Bronchial epithelial cell (primary cell): ENCODE measurements at regions not wholly inside any gene's neighbourhood (a gene's known extent, or its start where the extent isn't known, plus 50 kb on each side); places are given as distances from the start of the nearest gene placed in this dataset.

Experiments used
- DNase-seq: peaks from one replicate; pipeline ENCODE4 v3.0.0-alpha.2; 2010; ENCODE audit warnings: low read depth
- FAIRE-seq: peaks from 2 replicates; lab custom pipeline; 2011; peaks lifted over from hg19 to GRCh38; lab: Jason Lieb, UNC
- H3K27me3 ChIP-seq: 2 replicates; pipeline ENCODE4 v1.5.1; 2011; ENCODE audit warnings: low read length; ENCODE audit not compliant: control insufficient read depth, insufficient read depth
- H3K36me3 ChIP-seq: 2 replicates; pipeline ENCODE4 v1.5.1; 2011; ENCODE audit warnings: low read length; ENCODE audit not compliant: control insufficient read depth, insufficient read depth
- H3K4me3 ChIP-seq: 2 replicates; pipeline ENCODE4 v1.5.1; 2011; ENCODE audit warnings: mild to moderate bottlenecking, low read depth, low read length, control low read depth
- TF ChIP-seq, protein P1 (sequence below): IDR thresholded peaks from 2 replicates; pipeline ENCODE4 v1.5.1; 2011; ENCODE audit warnings: mild to moderate bottlenecking, moderate library complexity, low read length, control low read depth, inconsistent platforms; ENCODE audit not compliant: insufficient read depth, severe bottlenecking

DNA sequence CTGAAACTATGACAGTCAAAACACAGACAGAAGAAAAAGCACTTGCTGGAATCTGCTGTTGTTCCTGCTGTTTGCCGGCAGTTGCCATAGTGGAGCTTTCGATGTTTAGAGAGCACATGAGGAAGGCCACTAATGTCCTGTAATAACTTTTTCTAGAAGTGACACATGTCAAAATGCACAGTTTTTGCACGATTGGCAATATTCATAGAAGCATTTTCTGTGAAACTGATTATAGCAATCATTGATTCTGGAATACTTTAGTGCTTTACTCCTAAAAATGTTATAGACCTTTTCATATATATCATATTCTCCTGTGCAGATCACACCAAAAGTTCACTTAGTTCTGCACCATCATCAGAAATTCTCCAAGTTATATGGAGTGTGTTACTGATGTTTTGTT, 407.0 kb upstream of the SOX9 start:
- no peak for FAIRE-seq
- no peak for DNase-seq
- TF ChIP-seq, protein P1, sequence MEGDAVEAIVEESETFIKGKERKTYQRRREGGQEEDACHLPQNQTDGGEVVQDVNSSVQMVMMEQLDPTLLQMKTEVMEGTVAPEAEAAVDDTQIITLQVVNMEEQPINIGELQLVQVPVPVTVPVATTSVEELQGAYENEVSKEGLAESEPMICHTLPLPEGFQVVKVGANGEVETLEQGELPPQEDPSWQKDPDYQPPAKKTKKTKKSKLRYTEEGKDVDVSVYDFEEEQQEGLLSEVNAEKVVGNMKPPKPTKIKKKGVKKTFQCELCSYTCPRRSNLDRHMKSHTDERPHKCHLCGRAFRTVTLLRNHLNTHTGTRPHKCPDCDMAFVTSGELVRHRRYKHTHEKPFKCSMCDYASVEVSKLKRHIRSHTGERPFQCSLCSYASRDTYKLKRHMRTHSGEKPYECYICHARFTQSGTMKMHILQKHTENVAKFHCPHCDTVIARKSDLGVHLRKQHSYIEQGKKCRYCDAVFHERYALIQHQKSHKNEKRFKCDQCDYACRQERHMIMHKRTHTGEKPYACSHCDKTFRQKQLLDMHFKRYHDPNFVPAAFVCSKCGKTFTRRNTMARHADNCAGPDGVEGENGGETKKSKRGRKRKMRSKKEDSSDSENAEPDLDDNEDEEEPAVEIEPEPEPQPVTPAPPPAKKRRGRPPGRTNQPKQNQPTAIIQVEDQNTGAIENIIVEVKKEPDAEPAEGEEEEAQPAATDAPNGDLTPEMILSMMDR, result no peak
- Histone ChIP-seq H3K36me3 (no peaks in the 10 kb centered on the region), H3K4me3 (no peak overlapping the region), H3K27me3 (no peaks in the 10 kb centered on the region)

DNA sequence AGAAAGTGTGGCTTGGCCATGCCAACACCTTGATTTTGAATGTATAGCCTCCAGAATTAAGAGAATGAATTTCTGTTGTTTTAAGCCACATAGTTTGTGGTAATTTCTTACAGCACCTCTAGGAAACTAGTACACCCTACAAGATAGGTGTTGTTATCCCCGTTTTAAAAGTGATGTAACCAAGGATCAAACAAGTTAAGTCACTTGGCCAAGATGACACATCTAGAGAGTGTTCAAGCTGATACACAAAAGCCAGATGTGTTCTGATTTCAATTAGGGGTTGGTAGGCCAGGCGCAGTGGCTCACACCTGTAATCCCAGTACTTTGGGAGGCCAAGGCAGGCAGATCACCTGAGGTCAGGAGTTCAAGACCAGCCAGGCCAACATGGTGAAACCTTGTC, 396.5 kb upstream of the SOX9 start:
- Histone ChIP-seq H3K27me3 (no peaks in the 10 kb centered on the region), H3K36me3 (no peaks in the 10 kb centered on the region), H3K4me3 (no peak overlapping the region)
- DNase-seq (peak; percentile 21), FAIRE-seq (no peak)
- TF ChIP-seq, protein P1, result no peak

DNA sequence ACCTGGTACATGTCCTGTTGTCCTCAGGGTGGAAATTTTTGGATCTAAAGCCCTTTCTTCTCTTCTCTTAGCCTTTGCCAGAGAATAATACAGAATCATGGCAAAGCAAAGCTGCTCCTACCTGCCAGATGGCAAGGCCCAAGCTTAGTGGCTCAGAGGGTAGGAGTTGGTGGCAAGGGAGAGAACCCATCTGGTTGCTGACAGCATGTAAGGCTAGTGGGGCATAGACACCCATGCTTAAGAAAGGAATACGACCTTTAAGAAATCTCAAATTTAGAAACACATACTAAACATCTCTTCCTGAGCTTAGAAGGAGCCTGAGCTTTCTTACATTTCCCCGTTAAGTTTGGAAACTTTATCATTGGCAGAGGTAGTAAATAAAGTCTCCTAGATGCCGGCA, 395.0 kb upstream of the SOX9 start:
- Histone ChIP-seq H3K27me3 (no peaks in the 10 kb centered on the region), H3K36me3 (no peaks in the 10 kb centered on the region), H3K4me3 (no peak overlapping the region)
- no peak for FAIRE-seq
- TF ChIP-seq, protein P1, result no peak
- DNase-seq, result no peak

DNA sequence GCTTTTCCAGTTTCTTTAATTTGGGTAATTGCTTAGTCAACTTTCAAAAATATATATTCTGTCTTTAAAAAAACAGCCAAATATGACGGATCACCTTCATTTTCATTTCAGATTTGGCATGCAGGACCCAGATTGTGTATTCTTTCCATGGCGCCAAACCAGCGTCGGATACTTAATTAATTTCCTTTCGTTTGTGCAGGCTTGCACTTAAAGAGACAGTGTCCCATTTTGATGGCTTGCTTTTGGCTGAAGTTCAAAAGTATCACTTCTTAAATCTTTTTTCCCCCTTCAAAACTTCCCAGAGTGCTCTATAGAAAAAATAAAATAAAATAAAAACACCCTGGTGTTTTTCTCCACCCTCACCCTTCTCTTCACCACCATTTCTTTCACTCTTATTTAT, 394.5 kb upstream of the SOX9 start:
- no peaks in the 10 kb centered on the region for H3K36me3 ChIP-seq
- H3K27me3 ChIP-seq, result no peaks in the 10 kb centered on the region
- FAIRE-seq, result no peak
- no peak for DNase-seq
- TF ChIP-seq, protein P1, result no peak
- no peak overlapping the region for H3K4me3 ChIP-seq

DNA sequence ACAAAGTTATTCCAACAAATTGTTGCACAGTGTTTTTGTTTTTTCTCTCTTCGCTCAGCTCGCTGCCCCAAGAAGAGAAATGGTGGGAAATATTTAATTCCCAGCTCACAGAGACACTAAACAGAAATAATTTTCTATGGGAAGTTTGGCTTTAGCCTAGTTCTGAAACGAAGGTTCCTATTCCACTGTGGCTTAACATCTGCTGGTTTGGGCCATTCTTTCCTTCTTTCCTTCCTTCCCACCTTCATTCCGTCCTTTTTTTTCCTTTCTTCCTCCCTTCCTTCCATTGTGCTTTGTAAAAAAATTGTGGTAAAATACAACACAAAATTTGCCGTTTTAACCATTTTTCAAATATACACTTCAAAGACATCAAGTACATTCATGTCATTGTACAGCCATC, 393.5 kb upstream of the SOX9 start:
- DNase-seq, result no peak
- TF ChIP-seq, protein P1, result no peak
- no peak for FAIRE-seq

DNA sequence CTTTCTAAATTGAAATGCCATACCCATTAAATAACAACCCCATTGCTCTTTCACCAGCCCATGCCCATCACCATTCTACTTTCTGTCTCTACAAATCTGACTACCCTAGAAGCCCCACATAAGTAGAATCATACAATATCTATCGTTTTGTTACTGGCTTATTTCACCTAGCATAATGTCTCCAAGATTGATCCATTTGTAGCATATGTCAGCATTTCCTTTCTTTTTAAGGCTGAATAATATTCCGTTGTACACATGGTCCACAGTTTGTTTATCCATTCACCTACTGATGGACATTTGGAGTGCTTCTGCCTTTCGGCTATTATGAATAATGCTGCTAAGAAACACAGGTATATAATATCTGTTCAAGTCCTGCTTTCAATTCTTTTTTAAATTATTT, 393.1 kb upstream of the SOX9 start:
- H3K27me3 ChIP-seq, result no peaks in the 10 kb centered on the region
- no peak for DNase-seq
- no peak overlapping the region for H3K4me3 ChIP-seq
- FAIRE-seq, result no peak
- TF ChIP-seq, protein P1, result no peak
- H3K36me3 ChIP-seq, result no peaks in the 10 kb centered on the region

More for the DNA sequence above, 393.5 kb upstream of the SOX9 start:
- Histone ChIP-seq H3K4me3 (no peak overlapping the region), H3K36me3 (no peaks in the 10 kb centered on the region), H3K27me3 (no peaks in the 10 kb centered on the region)
